Mesodermal cell (in vitro differentiated cells): ENCODE measurements at regions not wholly inside any gene's neighbourhood (a gene's known extent, or its start where the extent isn't known, plus 50 kb on each side); places are given as distances from the start of the nearest gene placed in this dataset.
"Not testable (repeated sequence)": the region's sequence is repeated elsewhere in the genome, so short reads cannot be mapped to it uniquely, and the experiment has no call there.

ENCODE experiments used
- H3K27ac ChIP-seq: 2 replicates; pipeline ENCODE4 v1.7.0; 2013; ENCODE audit warnings: mild to moderate bottlenecking, low read depth, low read length, moderate library complexity; ENCODE audit not compliant: severe bottlenecking
- H3K36me3 ChIP-seq: 2 replicates; pipeline ENCODE4 v1.7.1; 2013; ENCODE audit warnings: mild to moderate bottlenecking, low read length, moderate library complexity; ENCODE audit not compliant: control insufficient read depth, insufficient read depth
- H3K4me1 ChIP-seq: one replicate; pipeline ENCODE4 v1.7.1; 2013; ENCODE audit warnings: mild to moderate bottlenecking, low read length; ENCODE audit not compliant: insufficient read depth, control insufficient read depth, poor library complexity, severe bottlenecking
- H3K4me3 ChIP-seq: 2 replicates; pipeline ENCODE4 v1.7.0; 2013; ENCODE audit warnings: low read length, control low read depth, mild to moderate bottlenecking; ENCODE audit not compliant: insufficient read depth, poor library complexity, severe bottlenecking; ENCODE audit errors: extremely low read depth
- H3K9me3 ChIP-seq: 2 replicates; pipeline ENCODE4 v1.7.1; 2013; ENCODE audit warnings: mild to moderate bottlenecking, low read length, moderate library complexity; ENCODE audit not compliant: control insufficient read depth
- WGBS, 2 experiments: methylation state at CpG; one replicate each; pipeline ENCODE4 v1.1.5; 2013; ENCODE audit warnings: missing lambda C conversion rate in 2 of 2; ENCODE audit not compliant: insufficient coverage in 2 of 2; 5-methylcytosine and 5-hydroxymethylcytosine counted together

GRCh38 chr5:96483878-96484277, 50.8 kb upstream of the PCSK1 start:
- no peaks in the 10 kb centered on the region for H3K36me3 ChIP-seq
- no peak overlapping the region for H3K4me3 ChIP-seq
- 33 to 43% methylated on average over 1 to 2 of the region's 2 CpGs for WGBS, 2 experiments
- H3K4me1 ChIP-seq: no peaks in the 10 kb centered on the region
- H3K9me3 ChIP-seq: no peaks in the 10 kb centered on the region
- no peak overlapping the region for H3K27ac ChIP-seq

GRCh38 chr5:96487859-96488258, 54.8 kb upstream of the PCSK1 start:
- no peaks in the 10 kb centered on the region for H3K9me3 ChIP-seq
- no peak overlapping the region for H3K27ac ChIP-seq
- no peak overlapping the region for H3K4me3 ChIP-seq
- H3K4me1 ChIP-seq: no peaks in the 10 kb centered on the region
- no peaks in the 10 kb centered on the region for H3K36me3 ChIP-seq
- WGBS, 2 experiments: no CpG with 5 or more reads among the region's 1 CpG

GRCh38 chr5:96489532-96489931, 56.5 kb upstream of the PCSK1 start:
- Histone ChIP-seq H3K9me3 (no peaks in the 10 kb centered on the region), H3K4me1 (no peaks in the 10 kb centered on the region), H3K36me3 (no peaks in the 10 kb centered on the region), H3K4me3 (no peak overlapping the region), H3K27ac (no peak overlapping the region)
- no CpG with 5 or more reads among the region's 2 CpGs for WGBS, 2 experiments

- no peaks in the 10 kb centered on the region for H3K4me1 ChIP-seq
- no peak overlapping the region for H3K4me3 ChIP-seq
- H3K36me3 ChIP-seq: no peaks in the 10 kb centered on the region
- H3K27ac ChIP-seq: no peak overlapping the region
- 100% methylated on average over 2 of the region's 6 CpGs; no CpG with 5 or more reads in 1 of the 2 experiments for WGBS, 2 experiments
- H3K9me3 ChIP-seq: no peaks in the 10 kb centered on the region
Measured at GRCh38 chr5:96492459-96493047, 59.5 kb upstream of the PCSK1 start.

- Histone ChIP-seq H3K36me3 (no peaks in the 10 kb centered on the region), H3K9me3 (no peaks in the 10 kb centered on the region), H3K4me3 (no peak overlapping the region), H3K27ac (no peak overlapping the region), H3K4me1 (no peaks in the 10 kb centered on the region)
- WGBS, 2 experiments: 82% methylated on average over 1 of the region's 3 CpGs; no CpG with 5 or more reads in 1 of the 2 experiments
Measured at GRCh38 chr5:96493219-96493790, 60.3 kb upstream of the PCSK1 start.

GRCh38 chr5:96495412-96495811, 62.4 kb upstream of the PCSK1 start:
- H3K9me3 ChIP-seq, H3K4me3 ChIP-seq, H3K27ac ChIP-seq, H3K4me1 ChIP-seq, H3K36me3 ChIP-seq: not testable (repeated sequence)
- WGBS, 2 experiments: no CpG with 5 or more reads among the region's 1 CpG

GRCh38 chr5:96497027-96497426, 64.0 kb upstream of the PCSK1 start:
- not testable (repeated sequence) for H3K36me3 ChIP-seq, H3K4me3 ChIP-seq, H3K27ac ChIP-seq, H3K4me1 ChIP-seq, H3K9me3 ChIP-seq
- WGBS, 2 experiments: 86% methylated on average over 1 of the region's 1 CpG; no CpG with 5 or more reads in 1 of the 2 experiments

GRCh38 chr5:96499753-96500345, 66.8 kb upstream of the PCSK1 start:
- Histone ChIP-seq H3K4me3 (no peak overlapping the region), H3K36me3 (no peaks in the 10 kb centered on the region), H3K9me3 (no peaks in the 10 kb centered on the region), H3K27ac (no peak overlapping the region), H3K4me1 (no peaks in the 10 kb centered on the region)
- WGBS, 2 experiments: 90 to 100% methylated on average over 1 to 3 of the region's 8 CpGs

- Histone ChIP-seq H3K4me3 (no peak overlapping the region), H3K27ac (no peak overlapping the region), H3K9me3 (no peaks in the 10 kb centered on the region), H3K4me1 (no peaks in the 10 kb centered on the region), H3K36me3 (no peaks in the 10 kb centered on the region)
- WGBS, 2 experiments: no CpG with 5 or more reads among the region's 1 CpG
Measured at GRCh38 chr5:96501991-96502646, 69.1 kb upstream of the PCSK1 start.

GRCh38 chr5:96503501-96504236, 70.6 kb upstream of the PCSK1 start:
- 86 to 89% methylated on average over 12 to 15 of the region's 15 CpGs for WGBS, 2 experiments
- H3K4me1 ChIP-seq: no peaks in the 10 kb centered on the region
- H3K4me3 ChIP-seq: no peak overlapping the region
- no peak overlapping the region for H3K27ac ChIP-seq
- H3K9me3 ChIP-seq: no peaks in the 10 kb centered on the region
- H3K36me3 ChIP-seq: no peaks in the 10 kb centered on the region
